Adrenal gland (tissue), 9 donors: ENCODE measurements at regions not wholly inside any gene's neighbourhood (a gene's known extent, or its start where the extent isn't known, plus 50 kb on each side); places are given as distances from the start of the nearest gene placed in this dataset.
A peak's percentile ranks its signal among the peaks of the same experiment; 100 is the strongest.
"Not testable (repeated sequence)": the region's sequence is repeated elsewhere in the genome, so short reads cannot be mapped to it uniquely, and the experiment has no call there.

Experiments
- DNase-seq, 7 donors: peaks; one replicate each; pipeline ENCODE4 v3.0.0-alpha.2; 2019 to 2020
- H3K27ac ChIP-seq, 5 donors: fragments of 200-600 bp; sonication (generic) in 4 of 5; 1 replicate in 3 of 5; 2 replicates in 2 of 5; pipeline versions ENCODE4 v1.5.1 to v1.8.0; 2016 to 2020; ENCODE audit warnings: mild to moderate bottlenecking in 1 of 5
- H3K27me3 ChIP-seq: fragments of 200-600 bp; 2 replicates; pipeline ENCODE4 v1.8.0; 2021
- H3K36me3 ChIP-seq, 2 donors: fragments of 200-600 bp; replicated peaks in 1 of 2; 1 replicate in 1 of 2; 2 replicates in 1 of 2; pipeline versions ENCODE4 v1.5.1 to v1.8.0; 2018 to 2022
- H3K4me1 ChIP-seq, 2 donors: fragments of 200-600 bp; replicated peaks in 1 of 2; 1 replicate in 1 of 2; 2 replicates in 1 of 2; pipeline versions ENCODE4 v1.5.1 to v1.8.0; 2018 to 2021
- H3K4me3 ChIP-seq, 4 donors: fragments of 200-600 bp; sonication (generic) in 3 of 4; one replicate each; pipeline ENCODE4 v1.5.1; 2016 to 2018
- H3K9me3 ChIP-seq, 3 donors: fragments of 200-600 bp; sonication (generic) in 1 of 3; replicated peaks in 1 of 3; 1 replicate in 2 of 3; 2 replicates in 1 of 3; pipeline versions ENCODE4 v1.5.1 to v1.8.0; 2016 to 2021
- CTCF ChIP-seq, 6 experiments: fragments of 450-650 bp in 4 of 6; fragments of 200-600 bp in 2 of 6; sonication (generic) in 1 of 6; IDR thresholded peaks; 1 replicate in 5 of 6; 2 replicates in 1 of 6; pipeline versions ENCODE4 v1.5.1 to v1.8.0; 2016 to 2021; ENCODE audit warnings: antibody characterized with exemption in 6 of 6, mild to moderate bottlenecking in 2 of 6, moderate library complexity in 1 of 6
- POLR2A ChIP-seq, 2 donors: fragments of 450-650 bp; IDR thresholded peaks; one replicate each; pipeline ENCODE4 v1.6.1; 2017; ENCODE audit warnings: antibody characterized with exemption in 2 of 2, mild to moderate bottlenecking in 2 of 2, moderate library complexity in 1 of 2
- WGBS, 4 donors: extraction: QIAGEN DNeasy Blood & Tissue Kit in 2 of 4; methylation state at CpG; one replicate each; pipeline versions ENCODE4 v1.1.5 to v1.1.7; 2013 to 2017; 5-methylcytosine and 5-hydroxymethylcytosine counted together
- intact Hi-C, 2 donors: fragments of 100-400 bp; cut with DNase I; formaldehyde crosslinking; loops; one replicate each; pipeline versions ENCODE4 v1.14.1 to v1.15.0; 2022 to 2023
- donor health status: healthy with polysubstance abuse.
- donor health status: Bipolar disorder and iron deficiency.
- donor health status: DM: yes; HTN: yes; CAD: no.
- donor health status: DM: no; HTN: no; CAD: no.
- donor health status: DM: no; HTN: no; CAD: no.

GRCh38 chr3:33941804-33942203 is 143.4 kb downstream of the PDCD6IP start:
- 89 to 100% (median 91%) methylated on average over 1 of the region's 1 CpG for WGBS, 4 donors
- Histone ChIP-seq H3K27ac (peak overlapping the region in 1 of 5 donors; percentile 27), H3K4me1 (no peaks in the 10 kb centered on the region), H3K4me3 (no peak overlapping the region), H3K36me3 (no peaks in the 10 kb centered on the region), H3K27me3 (no peaks in the 10 kb centered on the region), H3K9me3 (no peaks in the 10 kb centered on the region)
- TF ChIP-seq CTCF (IDR thresholded peaks at IDR 0.05) (no peak), POLR2A (IDR thresholded peaks at IDR 0.05) (no peak)
- intact Hi-C loops, result no loop called here
- DNase-seq, result no peak

- peak in 1 of 7 donors; percentile 82 for DNase-seq
Measured at GRCh38 chr3:33942483-33943150, 144.2 kb downstream of the PDCD6IP start.

GRCh38 chr3:33943277-33943676 is 144.8 kb downstream of the PDCD6IP start:
- Histone ChIP-seq H3K9me3 (no peaks in the 10 kb centered on the region), H3K4me1 (no peaks in the 10 kb centered on the region), H3K27ac (no peak overlapping the region), H3K4me3 (no peak overlapping the region), H3K27me3 (no peaks in the 10 kb centered on the region), H3K36me3 (no peaks in the 10 kb centered on the region)
- DNase-seq, result no peak
- intact Hi-C loops, result no loop called here
- TF ChIP-seq POLR2A (IDR thresholded peaks at IDR 0.05) (no peak), CTCF (IDR thresholded peaks at IDR 0.05) (no peak)

More at GRCh38 chr3:33942483-33943150, 144.2 kb downstream of the PDCD6IP start:
- H3K9me3 ChIP-seq, result no peaks in the 10 kb centered on the region
- H3K4me1 ChIP-seq, result no peaks in the 10 kb centered on the region
- peak overlapping the region in 1 of 5 donors; percentile 27 for H3K27ac ChIP-seq
- 65 to 75% (median 72%) methylated on average over 4 of the region's 4 CpGs for whole genome bisulfite sequencing, 4 donors
- no peak overlapping the region for H3K4me3 ChIP-seq
- TF ChIP-seq CTCF (IDR thresholded peaks at IDR 0.05), result no peak
- TF ChIP-seq POLR2A (IDR thresholded peaks at IDR 0.05), result no peak
- H3K27me3 ChIP-seq, result no peaks in the 10 kb centered on the region
- intact Hi-C loops, result no loop called here
- no peaks in the 10 kb centered on the region for H3K36me3 ChIP-seq

- H3K4me1 ChIP-seq, H3K36me3 ChIP-seq, H3K27me3 ChIP-seq, DNase-seq, intact Hi-C loops, H3K27ac ChIP-seq, H3K4me3 ChIP-seq, H3K9me3 ChIP-seq: not testable (repeated sequence)
Measured at GRCh38 chr3:33946612-33947011, 148.2 kb downstream of the PDCD6IP start.
